Left renal pelvis (tissue), 4 donors: ENCODE measurements at regions not wholly inside any gene's neighbourhood (a gene's known extent, or its start where the extent isn't known, plus 50 kb on each side); places are given as distances from the start of the nearest gene placed in this dataset.

ENCODE experiments used
- DNase-seq, 4 donors: peaks; one replicate each; pipeline ENCODE4 v3.0.0-alpha.2; 2013; ENCODE audit warnings: low read depth in 4 of 4, low spot score in 3 of 4

DNA sequence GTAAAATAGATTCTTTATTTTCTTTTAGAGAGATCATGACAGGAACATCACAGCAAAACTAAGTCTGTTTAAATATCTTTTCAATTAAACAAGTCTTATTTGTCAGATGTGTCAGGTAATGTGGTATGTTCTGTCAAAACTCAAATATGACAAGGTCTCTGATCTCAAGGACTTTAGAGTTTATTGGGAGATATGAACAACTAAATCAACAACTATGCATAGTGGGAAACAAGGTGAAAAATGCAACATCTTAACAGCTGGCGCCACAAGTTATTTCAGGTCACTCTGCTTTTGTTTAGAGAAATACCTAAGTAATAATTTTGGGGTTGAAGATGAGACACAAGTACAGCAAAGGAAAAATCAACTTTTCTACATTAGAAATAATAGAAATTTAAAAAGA lies 779.4 kb upstream of the ADGRL4 start:
- DNase-seq, result no peak

DNA sequence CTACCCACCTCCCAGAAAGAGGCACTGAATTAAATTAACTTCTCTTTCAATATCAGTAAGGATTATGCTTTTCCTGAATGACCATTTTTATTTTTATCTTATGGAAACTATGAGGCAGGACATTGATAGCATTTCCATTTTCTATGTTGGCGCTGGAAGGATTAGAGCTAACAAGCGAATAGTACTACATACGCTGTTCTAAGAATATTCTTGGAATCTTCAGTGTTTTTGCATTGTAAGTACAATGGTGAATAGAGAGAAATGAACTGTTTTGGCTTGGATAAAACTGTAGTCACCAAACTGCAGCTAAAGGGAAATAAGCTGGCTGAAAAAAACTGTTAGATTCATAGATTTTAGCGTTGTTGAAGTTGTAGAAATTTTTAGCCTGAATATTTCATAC lies 779.0 kb upstream of the ADGRL4 start:
- no peak for DNase-seq

DNA sequence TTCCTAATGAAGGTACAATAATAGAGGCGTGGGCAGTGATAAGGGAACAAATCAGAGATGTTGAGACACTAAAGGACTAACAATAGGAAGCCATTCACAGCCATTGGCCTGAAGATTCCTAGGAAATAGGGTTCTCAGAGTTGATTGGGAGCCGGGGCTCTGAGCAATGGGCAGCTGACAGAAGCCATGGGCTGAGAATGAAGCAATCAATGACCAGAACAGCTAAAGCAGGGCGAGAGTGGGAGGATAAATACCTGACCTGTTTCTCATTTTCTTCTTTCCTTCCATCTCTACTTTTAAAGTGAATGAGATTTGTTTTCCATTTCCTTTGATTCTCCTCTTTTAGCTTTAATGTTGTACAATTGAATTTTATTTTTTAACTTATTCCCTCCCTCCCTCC lies 774.7 kb upstream of the ADGRL4 start:
- no peak for DNase-seq

DNA sequence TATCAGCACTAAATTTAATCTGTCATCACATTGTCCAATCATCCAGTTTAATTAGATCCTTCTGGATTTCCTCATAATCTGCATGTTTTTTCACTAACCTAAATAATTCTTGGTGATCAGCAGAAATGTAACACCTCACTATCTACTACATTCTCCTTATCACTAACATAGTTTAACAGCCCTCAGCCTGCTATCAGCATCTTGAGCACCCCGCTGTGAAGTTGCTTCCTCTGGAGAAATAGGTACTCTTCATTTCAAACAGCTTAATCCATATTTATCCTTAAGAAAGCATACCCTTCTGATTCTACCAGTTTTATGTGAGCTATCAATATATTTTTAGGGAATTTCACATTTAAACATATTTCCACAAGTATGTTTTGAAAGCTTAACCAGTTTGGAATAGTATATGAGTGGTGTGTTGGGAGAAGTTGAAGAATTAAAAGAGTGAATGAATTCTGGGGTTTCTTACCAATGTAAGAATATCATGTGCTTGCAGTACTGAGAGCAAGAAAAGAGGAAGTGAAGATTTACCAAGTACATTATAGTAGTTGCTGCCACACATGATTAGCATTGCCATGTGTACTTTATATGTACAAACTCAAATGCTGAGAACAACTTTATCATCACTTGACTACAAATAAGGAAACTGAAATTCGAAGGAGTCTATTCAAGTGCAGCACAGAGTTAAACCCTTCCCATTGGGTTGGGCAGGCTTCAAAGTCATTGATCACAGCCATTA lies 771.1 kb upstream of the ADGRL4 start:
- no peak for DNase-seq

DNA sequence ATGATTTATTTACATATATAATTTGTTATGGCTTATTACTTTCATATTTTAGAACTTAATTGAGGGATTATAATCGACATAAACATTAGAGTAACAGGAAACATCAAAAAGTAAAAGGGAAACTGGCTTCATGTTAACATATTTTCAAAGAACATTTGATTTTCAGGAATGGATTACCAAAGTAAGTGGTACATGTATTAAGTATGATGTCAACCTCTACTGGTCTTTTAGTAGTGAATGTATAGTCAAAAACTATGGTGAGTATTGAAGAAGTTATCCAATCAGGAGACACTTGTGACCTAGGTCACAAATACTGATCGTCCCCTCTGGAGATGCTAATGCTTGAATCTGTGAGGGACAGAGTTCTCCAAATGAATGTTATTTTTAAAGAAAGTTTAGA lies 768.9 kb upstream of the ADGRL4 start:
- no peak for DNase-seq

DNA sequence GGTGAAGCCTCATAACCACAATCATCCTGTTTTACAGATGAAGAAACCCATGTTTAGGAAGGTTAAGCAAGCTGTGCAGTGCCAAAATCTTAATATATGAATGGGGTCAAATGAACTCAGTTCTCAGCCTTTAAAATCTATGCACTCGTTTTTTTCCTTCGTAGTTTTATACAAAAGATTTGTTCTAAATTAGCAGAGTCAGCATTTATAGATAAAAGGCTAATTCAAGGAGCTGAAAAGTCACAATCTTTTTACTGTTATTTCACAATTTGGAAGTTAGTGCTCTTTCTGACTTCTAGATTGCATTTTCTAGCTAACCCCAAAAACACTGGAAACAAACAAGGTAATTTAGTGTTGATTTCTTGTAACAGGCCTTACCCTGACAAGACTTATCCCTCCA lies 766.9 kb upstream of the ADGRL4 start:
- DNase-seq, result no peak

DNA sequence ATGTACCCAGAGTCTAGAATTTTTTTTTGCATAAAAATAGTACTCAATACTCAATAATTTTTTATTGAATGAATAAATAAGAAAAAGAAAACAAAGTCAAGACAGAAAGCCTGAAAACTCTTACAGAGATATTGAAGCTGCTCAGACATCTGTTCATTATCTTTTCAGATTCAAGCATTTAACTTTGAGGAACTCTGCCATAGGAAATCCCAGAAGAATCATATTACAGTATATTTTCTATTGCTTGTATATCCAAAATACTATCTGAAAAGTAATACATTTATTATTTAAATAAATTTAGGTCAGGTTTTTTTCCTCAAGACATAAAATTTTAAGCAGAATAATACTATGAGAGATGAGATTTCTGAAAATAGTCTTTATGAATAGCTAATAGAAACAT lies 755.9 kb upstream of the ADGRL4 start:
- no peak for DNase-seq

DNA sequence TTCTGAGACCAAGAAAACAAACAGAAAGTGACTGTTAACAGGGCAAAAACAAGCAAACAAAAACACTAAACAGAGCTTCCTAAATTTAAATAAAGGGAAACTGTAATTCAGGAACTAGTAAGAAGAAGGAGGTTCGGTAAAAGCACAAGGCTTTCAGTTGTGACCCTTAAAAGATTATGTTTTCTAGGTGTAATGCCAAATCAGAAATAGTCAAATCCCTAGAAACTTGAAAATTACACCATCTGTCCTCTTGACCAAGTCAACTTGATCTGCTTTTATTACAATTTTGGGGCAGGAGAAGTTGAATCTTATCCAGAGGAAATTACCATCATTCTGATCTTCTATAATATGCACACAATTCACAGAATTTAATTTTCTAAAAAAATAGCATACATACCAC lies 754.0 kb upstream of the ADGRL4 start:
- DNase-seq, result no peak

DNA sequence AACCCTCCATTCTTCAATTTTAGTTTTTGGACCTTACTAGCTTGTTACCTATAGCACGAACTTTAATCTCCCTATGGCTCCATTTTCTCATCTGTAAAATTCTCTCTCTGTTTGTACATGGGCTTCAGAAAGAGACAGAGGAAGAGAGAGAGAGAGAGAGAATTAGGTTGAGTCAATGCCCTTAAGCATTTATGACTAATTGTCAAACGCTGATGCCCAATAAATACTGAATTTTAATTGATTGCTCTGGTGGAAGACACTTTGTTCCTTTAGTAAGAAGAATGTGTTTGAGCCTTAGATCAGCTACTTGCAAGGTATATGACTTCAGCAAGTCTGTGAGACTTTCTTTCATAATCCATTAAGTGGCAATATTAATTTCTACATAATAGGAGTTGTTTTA lies 743.1 kb upstream of the ADGRL4 start:
- no peak for DNase-seq

DNA sequence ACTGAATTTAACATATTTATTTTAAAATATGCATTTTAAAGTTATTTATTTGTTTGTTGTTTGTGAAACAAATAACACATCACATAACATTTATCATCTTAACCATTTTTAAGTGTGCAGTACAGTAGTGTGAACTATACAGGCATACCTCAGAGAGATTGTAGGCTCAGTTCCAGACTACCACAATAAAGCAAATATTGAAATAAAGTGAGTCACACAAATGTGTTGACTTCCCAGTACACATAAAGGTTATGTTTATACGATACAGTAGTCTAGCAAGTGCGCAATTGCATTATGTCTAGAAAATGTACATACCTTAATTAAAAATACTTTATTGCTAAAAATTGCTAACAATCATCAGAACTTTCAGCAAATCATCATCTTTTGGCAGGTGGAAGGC lies 739.4 kb upstream of the ADGRL4 start:
- no peak for DNase-seq

DNA sequence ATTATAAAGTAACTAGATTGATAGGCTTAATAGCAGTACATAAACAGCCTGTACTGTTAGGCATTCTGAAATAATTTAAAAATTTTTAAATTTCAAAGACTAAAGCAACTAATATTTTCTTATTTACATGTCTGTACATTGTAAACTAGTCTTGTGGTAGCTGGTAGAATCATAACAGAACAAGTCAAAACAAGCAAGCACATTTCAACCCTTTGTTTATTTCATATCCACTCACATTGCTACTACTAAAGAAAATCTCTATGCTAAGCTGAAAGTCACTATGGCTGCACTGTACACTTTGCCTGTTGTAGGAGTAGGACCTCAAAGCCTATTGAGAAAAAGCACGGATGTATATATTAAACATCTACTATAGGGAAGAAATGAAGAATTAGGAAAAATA lies 738.2 kb upstream of the ADGRL4 start:
- DNase-seq, result no peak

DNA sequence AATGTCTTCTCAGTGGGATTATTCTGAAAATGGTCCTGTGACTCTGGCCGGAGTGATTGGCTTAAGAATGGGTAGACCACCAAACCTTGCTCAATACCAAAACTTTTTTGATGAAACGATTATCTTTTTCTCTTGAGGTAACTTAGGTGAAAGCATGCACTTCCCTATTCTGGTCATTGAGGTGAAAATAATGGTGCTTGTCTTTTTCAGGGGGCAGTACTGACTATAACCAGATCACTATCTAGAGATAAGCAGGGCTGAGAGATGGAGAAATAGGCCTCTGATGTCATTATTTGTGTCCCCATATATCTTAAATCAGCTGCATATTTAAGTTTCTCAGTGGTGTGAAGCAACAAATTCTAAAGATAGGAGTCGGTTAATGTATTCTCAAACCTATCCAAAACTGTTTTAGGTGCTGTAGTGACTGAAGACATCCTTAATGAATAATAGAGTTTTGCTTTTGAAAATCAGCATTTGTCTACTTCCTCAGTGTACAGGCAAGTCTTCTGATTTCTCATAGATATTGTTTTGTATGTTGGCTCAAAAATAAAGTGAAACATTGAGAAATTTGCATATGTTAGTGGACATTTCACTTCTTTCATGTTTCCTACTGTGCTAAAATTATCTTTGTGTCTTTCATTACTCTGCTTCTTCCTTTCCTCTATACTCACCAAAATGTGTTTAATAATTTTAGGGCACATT lies 735.3 kb upstream of the ADGRL4 start:
- no peak for DNase-seq

DNA sequence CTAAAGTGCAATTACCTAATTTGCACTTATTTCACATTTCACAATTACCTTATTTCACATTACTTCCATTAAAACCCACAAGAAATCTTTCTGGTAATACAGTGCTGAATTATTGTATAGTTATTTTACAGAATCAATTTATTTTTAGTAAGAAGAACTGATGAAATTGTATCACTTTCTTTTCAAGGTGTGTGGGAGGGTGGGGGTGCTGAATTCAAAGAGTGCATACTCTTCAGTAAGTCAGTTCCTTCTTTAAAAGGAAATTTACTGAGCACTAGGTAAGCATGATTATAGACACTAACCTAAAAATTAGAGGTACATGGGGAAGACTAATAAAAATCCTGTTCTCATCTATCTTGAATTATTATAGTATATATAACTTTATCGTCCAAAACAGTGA lies 731.6 kb upstream of the ADGRL4 start:
- no peak for DNase-seq

DNA sequence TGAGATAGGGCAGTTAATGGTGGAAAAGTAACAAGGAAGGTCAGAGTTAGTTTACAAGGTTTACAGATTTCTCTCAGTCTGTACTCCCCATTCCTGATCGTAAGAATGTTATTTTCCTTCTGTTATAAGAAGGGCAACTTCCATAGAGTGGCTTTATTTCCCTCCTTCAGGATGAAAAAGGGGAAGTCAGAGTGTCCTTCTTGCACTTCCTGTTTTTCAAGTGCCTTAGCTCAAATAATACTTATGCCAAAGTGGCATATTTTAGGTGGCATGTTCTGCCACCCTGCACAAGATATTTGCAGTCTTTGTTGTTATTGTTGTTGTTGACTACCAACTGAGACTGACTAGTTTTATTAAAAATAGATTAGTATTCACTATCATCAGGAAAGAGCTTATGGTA lies 730.7 kb upstream of the ADGRL4 start:
- no peak for DNase-seq

DNA sequence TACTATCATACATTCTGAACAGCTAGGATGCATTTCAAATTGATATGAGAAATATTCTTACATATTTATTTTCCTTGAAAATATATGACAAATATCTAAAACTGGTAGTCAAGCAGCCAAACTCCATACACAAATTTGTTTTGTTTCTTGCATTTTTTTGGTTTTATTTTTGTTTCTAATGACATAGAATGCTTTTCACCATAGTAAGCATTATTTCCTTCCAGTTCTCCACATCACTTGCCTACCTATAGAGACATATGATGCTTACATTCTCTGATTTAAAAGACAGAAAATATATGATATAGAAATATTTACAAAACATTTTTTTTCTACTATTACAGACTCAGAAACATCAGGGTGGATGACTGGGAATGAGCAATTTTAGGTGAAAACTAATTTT lies 726.4 kb upstream of the ADGRL4 start:
- DNase-seq, result no peak

DNA sequence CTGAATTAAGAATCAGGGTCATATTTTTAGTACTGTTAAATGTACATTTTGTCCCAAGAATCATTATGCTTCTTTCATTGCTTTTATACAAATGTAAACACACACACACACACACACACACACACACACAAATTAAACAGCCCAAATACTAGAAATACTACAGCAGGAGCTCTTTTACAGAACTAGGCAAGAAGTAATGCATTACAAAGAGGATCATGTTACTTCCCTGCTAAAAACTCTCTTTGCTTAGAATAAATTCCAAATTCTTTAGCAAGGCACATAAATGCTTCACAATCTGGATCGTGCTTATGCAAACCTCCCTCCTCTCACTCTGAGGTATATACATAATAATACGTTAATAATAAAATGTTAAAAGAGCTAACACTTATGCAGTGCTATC lies 720.4 kb upstream of the ADGRL4 start:
- no peak for DNase-seq

DNA sequence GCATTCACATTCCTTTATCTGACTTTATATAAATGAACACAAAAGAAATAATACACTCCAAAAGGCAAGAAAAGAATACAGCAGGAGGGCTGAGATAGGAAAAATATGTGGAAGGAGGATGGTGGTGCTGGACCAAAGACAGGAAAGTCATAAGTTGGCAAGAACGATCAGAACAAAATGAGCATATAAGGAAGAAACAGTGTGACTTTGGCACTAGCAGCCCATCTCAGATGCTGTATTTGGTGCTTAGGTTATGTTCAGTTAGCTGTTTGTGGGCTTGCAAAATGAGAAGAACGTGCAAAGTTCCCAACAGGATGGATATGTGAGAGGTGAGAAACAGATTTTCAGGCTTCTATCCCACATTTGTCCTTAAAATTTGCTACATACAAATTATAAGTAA lies 719.8 kb upstream of the ADGRL4 start:
- DNase-seq, result no peak

DNA sequence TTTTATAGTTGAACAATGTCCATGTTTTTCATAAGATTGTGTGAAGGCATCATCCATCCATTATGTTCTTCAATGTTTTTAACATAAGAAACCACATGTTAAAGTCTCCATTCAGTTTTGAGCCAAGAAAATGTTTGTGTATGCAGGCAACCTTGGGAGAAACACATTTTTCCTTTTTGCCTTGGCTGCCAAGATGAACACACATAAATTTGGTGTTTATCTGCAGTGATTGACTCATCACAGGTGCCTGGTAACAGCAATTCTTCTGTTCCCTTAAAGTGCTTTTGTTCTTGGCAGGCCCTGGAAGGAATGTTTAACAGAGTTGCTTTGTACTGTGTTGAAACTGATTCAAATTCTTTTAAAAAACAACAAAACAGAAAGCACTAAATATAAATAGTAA lies 709.9 kb upstream of the ADGRL4 start:
- no peak for DNase-seq

DNA sequence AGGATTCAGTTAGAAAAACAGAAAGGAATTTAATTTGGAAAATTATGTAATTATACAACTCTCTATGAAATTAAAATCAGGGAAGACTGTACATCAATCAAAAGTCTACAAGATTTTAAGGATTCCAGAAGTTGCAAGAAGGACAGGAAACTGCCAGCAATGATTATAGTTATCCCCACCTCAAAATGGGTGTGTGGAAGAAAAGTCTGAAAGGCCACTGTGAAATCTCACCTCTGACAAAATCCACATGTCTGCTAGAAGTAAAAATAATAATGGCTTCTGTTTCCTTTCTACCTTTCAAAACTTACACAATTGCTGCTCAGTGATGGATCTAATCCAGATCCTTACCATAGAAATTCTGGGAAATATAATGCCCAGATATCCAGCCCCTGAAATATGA lies 708.1 kb upstream of the ADGRL4 start:
- no peak for DNase-seq

DNA sequence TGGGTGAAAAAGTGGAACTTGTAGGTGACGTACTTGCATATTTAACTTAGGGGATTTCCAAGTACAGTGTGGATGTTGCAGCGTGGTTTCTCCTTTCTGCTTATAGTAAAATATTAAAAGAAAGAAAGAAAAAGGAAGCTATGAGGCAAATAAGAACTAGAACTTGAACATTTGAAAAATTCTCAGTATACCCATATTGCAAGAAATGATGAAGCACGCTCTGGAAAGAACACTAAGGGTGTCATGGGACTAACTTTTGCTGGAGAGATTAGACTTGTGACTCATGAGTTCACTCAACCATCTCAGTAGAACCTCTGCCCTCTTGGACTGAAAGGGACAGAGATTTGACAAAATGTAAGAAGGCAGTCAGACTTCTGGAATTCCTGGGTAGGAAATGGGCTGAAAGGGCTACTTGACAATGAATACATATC lies 704.5 kb upstream of the ADGRL4 start:
- DNase-seq, result no peak

DNA sequence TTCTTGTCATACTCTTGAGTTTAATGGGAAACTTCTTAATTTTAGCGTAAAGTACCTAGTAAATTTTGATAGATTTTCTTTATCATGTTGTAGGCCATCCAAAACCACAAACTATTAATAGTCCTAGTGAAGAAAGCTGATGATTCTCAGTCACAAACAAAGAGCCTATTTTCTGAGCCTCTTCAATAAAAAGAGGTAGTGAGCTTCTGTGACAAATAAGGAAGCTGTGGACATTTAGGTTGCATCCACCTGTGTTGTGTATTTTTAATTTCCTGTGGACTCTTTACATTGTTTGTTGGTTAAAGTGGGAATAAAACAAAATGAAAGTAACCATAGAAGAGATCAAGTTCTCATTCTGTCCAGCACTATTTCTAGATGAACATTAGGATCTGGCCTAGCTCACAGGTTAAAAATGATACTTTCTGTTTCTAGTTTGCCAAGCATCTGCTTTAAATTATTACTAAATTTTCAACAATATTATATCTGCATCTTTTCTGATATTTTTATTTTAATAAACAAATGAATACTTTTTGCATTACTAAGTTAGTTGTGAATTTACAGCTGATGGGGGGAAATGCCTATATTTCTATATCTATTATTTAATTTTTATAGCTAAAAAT lies 702.2 kb upstream of the ADGRL4 start:
- DNase-seq, result no peak

DNA sequence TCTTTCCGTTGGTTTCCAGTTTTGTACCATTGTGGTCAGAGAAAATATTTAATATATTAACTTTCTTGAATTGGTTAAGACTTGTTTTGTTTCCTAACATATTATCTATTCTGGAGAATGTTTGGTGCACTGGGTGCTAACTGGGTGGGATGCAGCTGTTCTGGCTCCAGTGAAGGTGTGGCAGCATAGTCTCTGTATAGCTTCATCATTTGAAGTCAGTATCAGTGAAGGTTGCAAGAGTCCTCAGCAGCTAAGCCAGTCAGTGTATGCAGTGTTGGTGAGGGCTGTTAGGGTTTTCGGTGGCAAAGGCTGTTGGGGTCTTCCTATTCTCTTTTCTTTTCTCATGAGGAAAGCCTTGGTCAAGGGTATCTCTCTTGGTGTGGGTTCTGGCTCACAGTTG lies 698.7 kb upstream of the ADGRL4 start:
- no peak for DNase-seq
